Stomach smooth muscle (tissue), 2 donors: ENCODE measurements at regions not wholly inside any gene's neighbourhood (a gene's known extent, or its start where the extent isn't known, plus 50 kb on each side); places are given as distances from the start of the nearest gene placed in this dataset.

Experiments
- H3K27ac ChIP-seq: one replicate; pipeline ENCODE4 v1.7.0; 2013; ENCODE audit warnings: mild to moderate bottlenecking, low read length, inconsistent platforms
- H3K27me3 ChIP-seq, 2 donors: one replicate each; pipeline ENCODE4 v1.7.0; 2013; ENCODE audit warnings: low read length in 2 of 2; ENCODE audit not compliant: insufficient read depth in 2 of 2, control insufficient read depth in 1 of 2
- H3K36me3 ChIP-seq, 2 donors: one replicate each; pipeline ENCODE4 v1.7.0; 2013; ENCODE audit warnings: low read length in 2 of 2; ENCODE audit not compliant: control insufficient read depth in 2 of 2, insufficient read depth in 2 of 2
- H3K4me1 ChIP-seq: one replicate; pipeline ENCODE4 v1.7.0; 2013; ENCODE audit warnings: low read length; ENCODE audit not compliant: control insufficient read depth, insufficient read depth
- H3K4me3 ChIP-seq, 2 donors: one replicate each; pipeline ENCODE4 v1.7.0; 2013; ENCODE audit warnings: low read length in 2 of 2
- H3K9ac ChIP-seq, 2 donors: one replicate each; pipeline ENCODE4 v1.7.0; 2013; ENCODE audit warnings: low read length in 2 of 2, mild to moderate bottlenecking in 1 of 2
- H3K9me3 ChIP-seq, 2 donors: one replicate each; pipeline ENCODE4 v1.7.0; 2013; ENCODE audit warnings: low read length in 2 of 2; ENCODE audit not compliant: control insufficient read depth in 2 of 2
- donor health status: healthy.
- donor health status: Pancreatic carcinoma.

- H3K27ac ChIP-seq = no peak overlapping the region
- no peaks in the 10 kb centered on the region for H3K4me1 ChIP-seq
- no peak overlapping the region for H3K4me3 ChIP-seq
- H3K27me3 ChIP-seq = no peaks in the 10 kb centered on the region
- no peaks in the 10 kb centered on the region for H3K9me3 ChIP-seq
- no peaks in the 10 kb centered on the region for H3K36me3 ChIP-seq
- no peak overlapping the region for H3K9ac ChIP-seq
These were observed 557.6 kb upstream of the DIPK2B start for GRCh38 chrX:45758319-45758718.

GRCh38 chrX:45757272-45757671 is 556.6 kb upstream of the DIPK2B start:
- no peak overlapping the region for H3K4me3 ChIP-seq
- H3K27me3 ChIP-seq = no peaks in the 10 kb centered on the region
- no peak overlapping the region for H3K27ac ChIP-seq
- H3K9me3 ChIP-seq = no peaks in the 10 kb centered on the region
- H3K36me3 ChIP-seq = no peaks in the 10 kb centered on the region
- no peaks in the 10 kb centered on the region for H3K4me1 ChIP-seq
- H3K9ac ChIP-seq = no peak overlapping the region

- no peaks in the 10 kb centered on the region for H3K36me3 ChIP-seq
- no peak overlapping the region for H3K4me3 ChIP-seq
- no peak overlapping the region for H3K27ac ChIP-seq
- no peaks in the 10 kb centered on the region for H3K4me1 ChIP-seq
- no peaks in the 10 kb centered on the region for H3K27me3 ChIP-seq
- no peak overlapping the region for H3K9ac ChIP-seq
- H3K9me3 ChIP-seq = no peaks in the 10 kb centered on the region
These were observed 555.9 kb upstream of the DIPK2B start for GRCh38 chrX:45756557-45756956.

- no peak overlapping the region for H3K27ac ChIP-seq
- H3K36me3 ChIP-seq = no peaks in the 10 kb centered on the region
- H3K9me3 ChIP-seq = no peaks in the 10 kb centered on the region
- H3K27me3 ChIP-seq = no peaks in the 10 kb centered on the region
- H3K9ac ChIP-seq = no peak overlapping the region
- H3K4me3 ChIP-seq = no peak overlapping the region
- no peaks in the 10 kb centered on the region for H3K4me1 ChIP-seq
These were observed 555.0 kb upstream of the DIPK2B start for GRCh38 chrX:45755703-45756102.

- H3K27me3 ChIP-seq = no peaks in the 10 kb centered on the region
- no peaks in the 10 kb centered on the region for H3K36me3 ChIP-seq
- H3K9ac ChIP-seq = no peak overlapping the region
- no peaks in the 10 kb centered on the region for H3K4me1 ChIP-seq
- H3K4me3 ChIP-seq = no peak overlapping the region
- H3K27ac ChIP-seq = no peak overlapping the region
- H3K9me3 ChIP-seq = no peaks in the 10 kb centered on the region
These were observed 550.5 kb upstream of the DIPK2B start for GRCh38 chrX:45751156-45751555.

GRCh38 chrX:45750639-45751038 is 550.0 kb upstream of the DIPK2B start:
- Histone ChIP-seq H3K4me1 (no peaks in the 10 kb centered on the region), H3K9me3 (no peaks in the 10 kb centered on the region), H3K27ac (no peak overlapping the region), H3K4me3 (no peak overlapping the region), H3K27me3 (no peaks in the 10 kb centered on the region), H3K36me3 (no peaks in the 10 kb centered on the region), H3K9ac (no peak overlapping the region)

- H3K36me3 ChIP-seq = no peaks in the 10 kb centered on the region
- no peak overlapping the region for H3K27ac ChIP-seq
- no peak overlapping the region for H3K9ac ChIP-seq
- no peak overlapping the region for H3K4me3 ChIP-seq
- H3K9me3 ChIP-seq = no peaks in the 10 kb centered on the region
- H3K4me1 ChIP-seq = no peaks in the 10 kb centered on the region
- no peaks in the 10 kb centered on the region for H3K27me3 ChIP-seq
These were observed 548.7 kb upstream of the DIPK2B start for GRCh38 chrX:45749375-45749774.

- H3K27ac ChIP-seq = no peak overlapping the region
These were observed 547.7 kb upstream of the DIPK2B start for GRCh38 chrX:45748369-45748774.

GRCh38 chrX:45747905-45748304 is 547.2 kb upstream of the DIPK2B start:
- Histone ChIP-seq H3K4me3 (no peak overlapping the region), H3K27ac (no peak overlapping the region)

More at GRCh38 chrX:45748369-45748774, 547.7 kb upstream of the DIPK2B start:
- Histone ChIP-seq H3K4me1 (no peaks in the 10 kb centered on the region), H3K9ac (no peak overlapping the region), H3K4me3 (no peak overlapping the region), H3K36me3 (no peaks in the 10 kb centered on the region), H3K27me3 (no peaks in the 10 kb centered on the region), H3K9me3 (no peaks in the 10 kb centered on the region)

GRCh38 chrX:45745479-45745878 is 544.8 kb upstream of the DIPK2B start:
- Histone ChIP-seq H3K36me3 (no peaks in the 10 kb centered on the region), H3K27ac (no peak overlapping the region), H3K4me1 (no peaks in the 10 kb centered on the region), H3K27me3 (no peaks in the 10 kb centered on the region), H3K9ac (no peak overlapping the region), H3K9me3 (peaks cover 0 to 3% of the 10 kb centered on the region in 2 donors), H3K4me3 (no peak overlapping the region)

More at GRCh38 chrX:45747905-45748304, 547.2 kb upstream of the DIPK2B start:
- Histone ChIP-seq H3K27me3 (no peaks in the 10 kb centered on the region), H3K4me1 (no peaks in the 10 kb centered on the region), H3K9me3 (no peaks in the 10 kb centered on the region), H3K9ac (no peak overlapping the region), H3K36me3 (no peaks in the 10 kb centered on the region)

- H3K27me3 ChIP-seq = no peaks in the 10 kb centered on the region
- H3K9me3 ChIP-seq = peaks cover 0 to 3% of the 10 kb centered on the region in 2 donors
- no peak overlapping the region for H3K9ac ChIP-seq
- H3K36me3 ChIP-seq = no peaks in the 10 kb centered on the region
- H3K27ac ChIP-seq = no peak overlapping the region
- H3K4me3 ChIP-seq = no peak overlapping the region
- H3K4me1 ChIP-seq = no peaks in the 10 kb centered on the region
These were observed 543.4 kb upstream of the DIPK2B start for GRCh38 chrX:45743906-45744625.
